Mucosa of descending colon (tissue), 3 donors: ENCODE measurements at regions not wholly inside any gene's neighbourhood (a gene's known extent, or its start where the extent isn't known, plus 50 kb on each side); places are given as distances from the start of the nearest gene placed in this dataset.
A peak's percentile ranks its signal among the peaks of the same experiment; 100 is the strongest.

ENCODE experiments used
- ATAC-seq: fragments of 200-7000 bp; cut with Tn5 transposase; one replicate; pipeline ENCODE4 v1.9.1; 2020; ENCODE audit warnings: mild to moderate bottlenecking, moderate library complexity
- DNase-seq, 3 donors: peaks; one replicate each; pipeline ENCODE4 v3.0.0-alpha.2; 2020
- H3K36me3 ChIP-seq: fragments of 200-600 bp; one replicate; pipeline ENCODE4 v1.8.0; 2021; ENCODE audit warnings: low read depth, mild to moderate bottlenecking
- H3K4me1 ChIP-seq: fragments of 200-600 bp; one replicate; pipeline ENCODE4 v1.8.0; 2021; ENCODE audit warnings: low read depth, mild to moderate bottlenecking
- H3K4me3 ChIP-seq: fragments of 200-600 bp; one replicate; pipeline ENCODE4 v1.8.0; 2021; ENCODE audit warnings: mild to moderate bottlenecking
- H3K9me3 ChIP-seq: fragments of 200-600 bp; one replicate; pipeline ENCODE4 v1.8.0; 2021; ENCODE audit warnings: mild to moderate bottlenecking
- intact Hi-C, 2 donors: fragments of 100-400 bp; cut with DNase I in 1 of 2; cut with micrococcal nuclease in 1 of 2; formaldehyde crosslinking; loops; one replicate each; pipeline versions ENCODE4 v1.11.0 to v1.11.1; 2022; cut with DNase I, micrococcal nuclease
- TF ChIP-seq, protein P1 (sequence below): fragments of 200-600 bp; IDR thresholded peaks from one replicate; pipeline ENCODE4 v1.8.0; 2022; ENCODE audit warnings: antibody characterized with exemption, mild to moderate bottlenecking
- donor health status: DM: no; HTN: no; CAD: no; lungs with moderate emphysema.
- donor health status: DM: no; HTN: no; CAD: no.
- donor health status: DM: no; HTN: yes; CAD: no.

DNA sequence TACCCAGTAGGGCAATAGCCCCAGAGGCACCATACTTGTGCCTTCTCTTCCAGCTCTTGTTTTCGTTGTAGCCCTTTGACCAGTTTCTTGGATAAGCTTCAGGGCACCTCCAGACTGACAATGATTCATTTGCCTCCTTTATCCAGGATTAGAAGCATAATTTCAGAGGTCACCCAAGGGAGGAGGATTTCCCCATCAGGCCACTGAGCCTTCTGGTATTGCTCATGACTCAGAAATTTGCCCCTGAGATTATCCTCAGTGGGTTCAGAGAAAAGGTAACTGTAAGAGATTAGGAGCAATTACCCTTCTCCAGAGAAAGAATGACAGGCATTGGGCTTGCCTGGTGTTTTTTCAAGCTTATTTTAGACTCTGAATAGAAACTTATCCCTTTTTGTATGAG is 147.9 kb downstream of the MSX2 start:
- TF ChIP-seq, protein P1, sequence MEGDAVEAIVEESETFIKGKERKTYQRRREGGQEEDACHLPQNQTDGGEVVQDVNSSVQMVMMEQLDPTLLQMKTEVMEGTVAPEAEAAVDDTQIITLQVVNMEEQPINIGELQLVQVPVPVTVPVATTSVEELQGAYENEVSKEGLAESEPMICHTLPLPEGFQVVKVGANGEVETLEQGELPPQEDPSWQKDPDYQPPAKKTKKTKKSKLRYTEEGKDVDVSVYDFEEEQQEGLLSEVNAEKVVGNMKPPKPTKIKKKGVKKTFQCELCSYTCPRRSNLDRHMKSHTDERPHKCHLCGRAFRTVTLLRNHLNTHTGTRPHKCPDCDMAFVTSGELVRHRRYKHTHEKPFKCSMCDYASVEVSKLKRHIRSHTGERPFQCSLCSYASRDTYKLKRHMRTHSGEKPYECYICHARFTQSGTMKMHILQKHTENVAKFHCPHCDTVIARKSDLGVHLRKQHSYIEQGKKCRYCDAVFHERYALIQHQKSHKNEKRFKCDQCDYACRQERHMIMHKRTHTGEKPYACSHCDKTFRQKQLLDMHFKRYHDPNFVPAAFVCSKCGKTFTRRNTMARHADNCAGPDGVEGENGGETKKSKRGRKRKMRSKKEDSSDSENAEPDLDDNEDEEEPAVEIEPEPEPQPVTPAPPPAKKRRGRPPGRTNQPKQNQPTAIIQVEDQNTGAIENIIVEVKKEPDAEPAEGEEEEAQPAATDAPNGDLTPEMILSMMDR, result no peak
- Histone ChIP-seq H3K36me3 (no peaks in the 10 kb centered on the region), H3K4me1 (no peaks in the 10 kb centered on the region), H3K4me3 (no peak overlapping the region), H3K9me3 (no peaks in the 10 kb centered on the region)
- DNase-seq (no peak), ATAC-seq (no peak)
- intact Hi-C loops, result no loop called here

DNA sequence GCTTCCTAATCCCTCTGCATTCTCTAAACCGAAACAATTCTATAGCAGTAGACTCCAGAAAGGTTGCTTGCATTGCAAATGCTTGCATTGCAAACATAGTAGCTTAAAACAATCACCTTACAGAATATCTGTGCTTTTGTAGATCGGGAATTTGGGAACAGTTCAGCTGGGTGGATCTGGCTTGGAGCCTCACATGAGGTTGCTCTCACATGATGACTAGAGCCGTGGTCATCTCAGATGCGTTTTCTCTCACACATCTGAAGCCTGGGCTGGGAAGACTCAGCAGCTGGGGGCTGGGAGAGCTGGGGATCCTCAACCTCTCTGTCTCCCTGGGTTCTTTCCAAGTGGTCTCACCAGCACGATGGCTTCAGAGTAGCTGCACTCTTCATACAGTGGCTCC is 127.8 kb downstream of the MSX2 start:
- ATAC-seq, result no peak
- intact Hi-C loops, result no loop called here
- no peaks in the 10 kb centered on the region for H3K4me1 ChIP-seq
- H3K36me3 ChIP-seq, result no peaks in the 10 kb centered on the region
- TF ChIP-seq, protein P1, result no peak
- no peak overlapping the region for H3K4me3 ChIP-seq
- H3K9me3 ChIP-seq, result no peaks in the 10 kb centered on the region
- DNase-seq, result no peak

DNA sequence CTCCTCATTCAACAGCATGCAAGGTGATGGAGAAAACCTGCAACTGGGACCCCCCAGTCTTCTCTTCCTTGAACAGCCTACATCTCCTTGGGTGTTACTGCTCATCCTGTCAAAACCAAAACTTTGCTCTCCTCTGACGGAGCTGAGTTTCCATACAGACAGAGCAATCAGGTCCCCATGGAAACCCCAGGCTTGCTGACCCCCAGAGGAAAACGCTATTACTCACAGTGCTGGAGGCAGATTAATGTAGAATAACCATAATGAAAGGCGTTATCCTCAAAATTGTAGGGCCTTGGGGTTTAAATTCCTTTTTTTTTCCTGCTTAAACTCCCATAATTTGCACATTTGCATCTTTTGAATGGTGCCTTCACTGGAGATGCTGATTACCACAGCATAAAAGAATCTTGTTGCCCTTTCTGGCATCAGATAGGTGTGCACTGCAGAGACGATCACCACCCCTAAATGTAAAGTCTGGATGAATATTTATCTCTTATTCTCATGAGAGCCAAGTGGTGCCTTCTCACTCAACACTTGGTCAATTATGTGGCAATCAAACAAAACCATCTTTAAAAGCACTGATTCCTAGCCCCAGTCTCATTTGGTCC is 126.3 kb downstream of the MSX2 start:
- Histone ChIP-seq H3K9me3 (no peaks in the 10 kb centered on the region), H3K36me3 (no peaks in the 10 kb centered on the region), H3K4me3 (no peak overlapping the region), H3K4me1 (no peaks in the 10 kb centered on the region)
- TF ChIP-seq, protein P1, result no peak
- ATAC-seq, result no peak
- no peak for DNase-seq
- intact Hi-C loops, result no loop called here

DNA sequence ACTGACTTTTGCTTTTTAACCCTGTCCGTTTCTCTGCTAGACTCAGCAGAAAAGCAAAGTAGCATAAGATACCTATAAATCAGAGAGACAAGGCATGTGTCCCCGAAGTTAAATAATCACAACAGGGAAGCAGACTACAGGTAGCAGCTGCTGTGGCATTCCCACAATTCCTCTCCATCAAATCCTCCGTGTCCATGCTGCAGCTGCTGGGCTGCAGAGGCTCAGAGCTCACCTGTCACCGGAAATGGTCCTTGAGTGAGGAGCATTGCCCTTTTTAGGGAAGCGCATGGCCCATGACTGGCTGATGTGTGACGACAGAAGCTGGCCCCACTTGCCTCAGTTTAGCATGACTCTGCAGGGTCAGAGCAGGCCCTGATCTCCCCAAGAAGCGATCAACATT is 125.0 kb downstream of the MSX2 start:
- ATAC-seq (no peak), DNase-seq (no peak)
- intact Hi-C loops, result no loop called here
- TF ChIP-seq, protein P1, result no peak
- Histone ChIP-seq H3K4me3 (no peak overlapping the region), H3K36me3 (no peaks in the 10 kb centered on the region), H3K4me1 (no peaks in the 10 kb centered on the region), H3K9me3 (no peaks in the 10 kb centered on the region)

DNA sequence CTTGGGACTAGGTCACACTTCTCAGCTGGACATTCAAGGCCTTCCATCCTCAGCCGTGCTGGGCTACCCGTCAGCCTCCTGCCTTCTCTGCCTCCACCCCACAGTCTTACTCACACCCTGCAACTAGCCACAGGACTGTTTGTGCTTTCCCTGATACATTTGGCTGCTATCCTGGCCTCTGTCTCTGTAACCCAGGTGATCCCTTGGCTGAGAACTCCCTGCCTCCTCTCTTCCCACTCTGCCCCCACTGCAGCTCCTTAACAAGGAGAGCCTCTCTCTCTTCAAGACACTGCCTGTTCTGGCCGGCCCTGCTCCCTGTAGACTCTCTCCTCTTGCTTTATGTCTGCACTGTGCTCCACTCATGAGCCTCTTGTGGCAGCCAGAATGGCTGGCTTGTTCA is 120.6 kb downstream of the MSX2 start:
- DNase-seq, result no peak
- Histone ChIP-seq H3K9me3 (no peaks in the 10 kb centered on the region), H3K4me1 (no peaks in the 10 kb centered on the region), H3K36me3 (no peaks in the 10 kb centered on the region), H3K4me3 (no peak overlapping the region)
- intact Hi-C loops, result no loop called here
- TF ChIP-seq, protein P1, result no peak
- peak; percentile 16 for ATAC-seq
